SK-N-SH treated with all-trans-retinoic acid at 6 μM for 48 hours (cell line): ENCODE measurements at regions not wholly inside any gene's neighbourhood (a gene's known extent, or its start where the extent isn't known, plus 50 kb on each side); places are given as distances from the start of the nearest gene placed in this dataset.

Experiments used
- ATAC-seq: fragments of 200-7000 bp; cut with Tn5 transposase; 3 replicates; pipeline ENCODE4 v1.9.1; 2020; ENCODE audit warnings: mild to moderate bottlenecking, moderate library complexity
- ARNTL ChIP-seq: fragments of 450-650 bp; formaldehyde crosslinking; IDR thresholded peaks from 2 replicates; pipeline ENCODE4 v1.5.0; 2020; ENCODE audit warnings: low read depth, mild to moderate bottlenecking, moderate library complexity, borderline replicate concordance
- CREB5 ChIP-seq: fragments of 250-450 bp; sonication (Bioruptor Pico); IDR thresholded peaks from 2 replicates; pipeline ENCODE4 v1.5.1; 2020; ENCODE audit warnings: low read depth, mild to moderate bottlenecking, moderate library complexity
- CSDC2 ChIP-seq: fragments of 250-450 bp; sonication (Bioruptor Pico); IDR thresholded peaks from 2 replicates; pipeline ENCODE4 v1.5.0; 2020; ENCODE audit warnings: mild to moderate bottlenecking, moderate library complexity
- ESRRG ChIP-seq: fragments of 250-450 bp; sonication (Bioruptor Pico); IDR thresholded peaks from 2 replicates; pipeline ENCODE4 v1.6.1; 2021; ENCODE audit warnings: mild to moderate bottlenecking
- GLIS3 ChIP-seq: fragments of 250-450 bp; sonication (Bioruptor Pico); IDR thresholded peaks from 2 replicates; pipeline ENCODE4 v1.5.0; 2020; ENCODE audit warnings: mild to moderate bottlenecking, moderate library complexity
- ISL1 ChIP-seq: fragments of 250-450 bp; sonication (Bioruptor Pico); IDR thresholded peaks from 2 replicates; pipeline ENCODE4 v2.1.2; 2022; ENCODE audit warnings: mild to moderate bottlenecking, moderate library complexity
- PATZ1 ChIP-seq: fragments of 250-450 bp; sonication (Bioruptor Pico); IDR thresholded peaks from 2 replicates; pipeline ENCODE4 v1.8.0; 2020; ENCODE audit warnings: mild to moderate bottlenecking, moderate library complexity, borderline replicate concordance
- POU6F1 ChIP-seq: fragments of 250-450 bp; sonication (Bioruptor Pico); IDR thresholded peaks from 2 replicates; pipeline ENCODE4 v1.8.0; 2021; ENCODE audit warnings: low read depth, mild to moderate bottlenecking, moderate library complexity, borderline replicate concordance
- PPARA ChIP-seq: fragments of 250-450 bp; sonication (Bioruptor Pico); IDR thresholded peaks from 2 replicates; pipeline ENCODE4 v1.5.0; 2020; ENCODE audit warnings: mild to moderate bottlenecking, borderline replicate concordance
- RARB ChIP-seq: fragments of 250-450 bp; sonication (Bioruptor Pico); IDR thresholded peaks from 2 replicates; pipeline ENCODE4 v1.8.0; 2021; ENCODE audit warnings: mild to moderate bottlenecking, moderate library complexity
- SNAI2 ChIP-seq: fragments of 250-450 bp; sonication (Bioruptor Pico); IDR thresholded peaks from 2 replicates; pipeline ENCODE4 v1.5.0; 2020; ENCODE audit warnings: mild to moderate bottlenecking, moderate library complexity
- TCF4 ChIP-seq: fragments of 250-450 bp; sonication (Bioruptor Pico); IDR thresholded peaks from 2 replicates; pipeline ENCODE4 v1.8.0; 2021; ENCODE audit warnings: mild to moderate bottlenecking, moderate library complexity, borderline replicate concordance
- TOX ChIP-seq: fragments of 250-450 bp; sonication (Bioruptor Pico); IDR thresholded peaks from 2 replicates; pipeline ENCODE4 v1.8.0; 2021; ENCODE audit warnings: mild to moderate bottlenecking, moderate library complexity, borderline replicate concordance
- TSHZ2 ChIP-seq: fragments of 250-450 bp; sonication (Bioruptor Pico); IDR thresholded peaks from 2 replicates; pipeline ENCODE4 v1.5.0; 2020; ENCODE audit warnings: mild to moderate bottlenecking, moderate library complexity
- ZC3H10 ChIP-seq: fragments of 250-450 bp; sonication (Bioruptor Pico); IDR thresholded peaks from 2 replicates; pipeline ENCODE4 v1.5.1; 2021; ENCODE audit warnings: mild to moderate bottlenecking, moderate library complexity
- ZFP3 ChIP-seq: fragments of 250-450 bp; sonication (Bioruptor Pico); IDR thresholded peaks from 2 replicates; pipeline ENCODE4 v1.5.0; 2020; ENCODE audit warnings: mild to moderate bottlenecking, moderate library complexity
- ZFP30 ChIP-seq: fragments of 450-650 bp; formaldehyde crosslinking; IDR thresholded peaks from 2 replicates; pipeline ENCODE4 v1.5.0; 2022; ENCODE audit warnings: mild to moderate bottlenecking, moderate library complexity
- ZNF565 ChIP-seq: fragments of 450-650 bp; formaldehyde crosslinking; conservative IDR thresholded peaks from 2 replicates; pipeline ENCODE4 v1.5.0; 2020; ENCODE audit warnings: low read depth, mild to moderate bottlenecking, moderate library complexity
- ZNF70 ChIP-seq: fragments of 450-650 bp; formaldehyde crosslinking; IDR thresholded peaks from 2 replicates; pipeline ENCODE4 v1.5.0; 2020; ENCODE audit warnings: mild to moderate bottlenecking, moderate library complexity
- ZNF8 ChIP-seq: fragments of 450-650 bp; formaldehyde crosslinking; IDR thresholded peaks from 2 replicates; pipeline ENCODE4 v1.5.0; 2020; ENCODE audit warnings: mild to moderate bottlenecking, moderate library complexity

- no peak for ATAC-seq
- TF ChIP-seq RARB (no peak), TCF4 (no peak), ZNF8 (CRISPR knock-in tag) (no peak), ZNF565 (CRISPR knock-in tag) (no peak), ZFP30 (CRISPR knock-in tag) (no peak), POU6F1 (CRISPR knock-in tag) (no peak), GLIS3 (no peak), PATZ1 (CRISPR knock-in tag) (no peak), TSHZ2 (no peak), ZNF70 (CRISPR knock-in tag) (no peak), SNAI2 (no peak), ARNTL (CRISPR knock-in tag) (no peak), ZFP3 (no peak), CREB5 (no peak), ZC3H10 (CRISPR knock-in tag) (no peak), CSDC2 (CRISPR knock-in tag) (no peak), ISL1 (CRISPR knock-in tag) (no peak)
Measured at GRCh38 chr13:83372786-83373185, 509.5 kb downstream of the SLITRK1 start.

- no peak for ATAC-seq
Measured at GRCh38 chr13:83365723-83366122, 516.6 kb downstream of the SLITRK1 start.

More at GRCh38 chr13:83365723-83366122, 516.6 kb downstream of the SLITRK1 start:
- TF ChIP-seq ISL1 (CRISPR knock-in tag) (no peak), POU6F1 (CRISPR knock-in tag) (no peak), CREB5 (no peak), ESRRG (CRISPR knock-in tag) (no peak), PPARA (no peak), CSDC2 (CRISPR knock-in tag) (no peak), ZNF8 (CRISPR knock-in tag) (no peak), RARB (no peak), GLIS3 (no peak), ZNF565 (CRISPR knock-in tag) (no peak), TOX (no peak), ZNF70 (CRISPR knock-in tag) (no peak), TSHZ2 (no peak)
